GM18508 (cell line): ENCODE measurements at regions not wholly inside any gene's neighbourhood (a gene's known extent, or its start where the extent isn't known, plus 50 kb on each side); places are given as distances from the start of the nearest gene placed in this dataset.

Source experiments
- ATAC-seq: cut with Tn5 transposase; IDR thresholded peaks from one replicate; pipeline ENCODE4 v1.9.1; 2021; ENCODE audit warnings: moderate number of reproducible peaks; ENCODE audit not compliant: insufficient read depth, unreplicated experiment

GRCh38 chr7:9921326-9921725 is 1052.3 kb upstream of the PHF14 start:
- ATAC-seq: no peak

DNA sequence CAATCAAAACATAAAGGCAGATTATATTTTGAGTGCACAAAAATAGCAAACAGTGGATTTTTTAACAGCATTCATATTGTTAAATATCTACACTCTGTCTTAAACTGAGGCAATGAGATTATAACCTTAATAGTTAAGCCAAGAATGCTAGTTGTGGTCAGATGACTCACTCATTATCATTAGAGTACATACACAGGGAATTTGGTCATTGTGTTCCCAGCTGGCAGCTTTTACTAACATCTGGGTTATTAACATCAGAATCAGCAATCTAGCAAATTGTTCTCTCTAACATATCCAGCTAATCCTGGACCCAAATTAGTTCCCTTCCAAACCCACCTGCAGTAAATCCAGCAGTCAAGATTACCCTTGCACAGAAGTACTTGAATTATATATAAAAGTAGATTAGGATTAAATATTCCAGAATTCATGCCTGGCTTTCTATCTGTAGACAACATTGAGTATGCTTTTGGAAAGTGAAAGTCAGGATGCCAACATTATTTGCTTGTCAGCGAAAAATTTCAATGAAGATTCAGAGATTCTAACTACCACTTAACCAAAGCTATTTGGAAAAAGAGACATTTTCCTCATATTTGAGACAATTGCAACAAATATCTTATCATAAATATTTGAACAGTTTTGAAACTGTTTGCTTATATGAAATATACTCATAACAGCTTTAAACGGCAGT is 1035.6 kb upstream of the PHF14 start:
- no peak for ATAC-seq

GRCh38 chr7:9939176-9939575 is 1034.5 kb upstream of the PHF14 start:
- no peak for ATAC-seq

DNA sequence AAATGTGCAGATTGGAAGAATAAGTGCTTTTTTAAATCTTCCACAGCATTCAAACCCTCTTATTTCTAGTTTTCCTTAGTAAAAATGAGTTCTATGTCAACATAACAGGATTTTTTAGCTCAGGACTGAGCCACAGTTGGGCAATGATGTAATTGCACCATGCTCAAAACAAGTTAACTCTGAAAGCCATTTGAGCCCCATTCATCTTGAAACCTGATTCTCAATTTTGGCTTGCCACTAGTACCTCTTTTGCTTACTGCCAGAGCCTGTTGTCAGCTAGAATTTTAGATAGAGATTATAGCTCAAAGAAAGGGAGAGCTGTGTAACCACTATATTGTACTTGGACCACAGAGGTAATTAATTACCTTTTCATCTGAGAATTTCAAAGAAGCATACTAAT is 1028.5 kb upstream of the PHF14 start:
- no peak for ATAC-seq

- ATAC-seq: no peak
These were observed 1027.8 kb upstream of the PHF14 start for GRCh38 chr7:9945857-9946256.

DNA sequence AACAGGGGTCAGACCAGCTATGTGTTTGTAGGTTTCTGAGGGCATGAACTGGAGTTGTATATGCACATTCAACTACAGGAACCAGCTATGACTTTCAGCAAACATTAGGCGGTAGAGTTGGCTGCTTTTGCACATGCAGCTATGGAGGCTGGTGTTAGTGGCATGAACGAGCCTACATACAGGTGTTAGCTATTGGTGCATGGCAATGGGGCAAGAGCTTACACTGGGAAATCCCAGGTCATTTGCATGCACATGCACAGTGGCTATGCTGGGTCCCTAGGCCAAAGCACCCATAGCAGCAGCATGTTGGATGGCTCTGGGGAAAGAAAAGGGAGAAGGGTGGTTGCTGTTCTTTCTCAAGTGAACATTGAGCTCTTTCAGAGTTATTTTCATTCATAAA is 1018.5 kb upstream of the PHF14 start:
- ATAC-seq: no peak

DNA sequence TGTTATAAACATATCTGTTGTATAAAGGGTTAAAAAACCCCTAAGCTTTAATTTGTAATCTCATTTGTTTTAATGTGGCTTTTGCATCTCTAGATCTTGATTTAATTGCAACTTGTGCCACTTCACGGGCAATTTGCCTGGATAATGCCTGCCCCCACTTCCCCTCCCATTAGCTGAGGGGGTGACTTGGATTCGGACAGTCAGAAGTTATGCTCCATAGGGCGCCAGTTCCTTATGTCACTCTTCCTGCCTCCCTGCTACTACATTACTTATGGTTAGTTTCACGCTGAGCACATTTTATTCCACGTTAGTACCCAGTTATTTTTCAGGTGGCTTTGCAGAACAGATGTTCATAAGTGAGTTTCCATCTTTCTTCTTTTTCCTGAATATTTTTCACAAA is 1015.2 kb upstream of the PHF14 start:
- no peak for ATAC-seq

- no peak for ATAC-seq
These were observed 1013.2 kb upstream of the PHF14 start for GRCh38 chr7:9960460-9960859.

- no peak for ATAC-seq
These were observed 1012.3 kb upstream of the PHF14 start for GRCh38 chr7:9961161-9961922.

- no peak for ATAC-seq
These were observed 1010.9 kb upstream of the PHF14 start for GRCh38 chr7:9962742-9963141.

GRCh38 chr7:9978106-9979064 is 995.3 kb upstream of the PHF14 start:
- ATAC-seq: no peak

DNA sequence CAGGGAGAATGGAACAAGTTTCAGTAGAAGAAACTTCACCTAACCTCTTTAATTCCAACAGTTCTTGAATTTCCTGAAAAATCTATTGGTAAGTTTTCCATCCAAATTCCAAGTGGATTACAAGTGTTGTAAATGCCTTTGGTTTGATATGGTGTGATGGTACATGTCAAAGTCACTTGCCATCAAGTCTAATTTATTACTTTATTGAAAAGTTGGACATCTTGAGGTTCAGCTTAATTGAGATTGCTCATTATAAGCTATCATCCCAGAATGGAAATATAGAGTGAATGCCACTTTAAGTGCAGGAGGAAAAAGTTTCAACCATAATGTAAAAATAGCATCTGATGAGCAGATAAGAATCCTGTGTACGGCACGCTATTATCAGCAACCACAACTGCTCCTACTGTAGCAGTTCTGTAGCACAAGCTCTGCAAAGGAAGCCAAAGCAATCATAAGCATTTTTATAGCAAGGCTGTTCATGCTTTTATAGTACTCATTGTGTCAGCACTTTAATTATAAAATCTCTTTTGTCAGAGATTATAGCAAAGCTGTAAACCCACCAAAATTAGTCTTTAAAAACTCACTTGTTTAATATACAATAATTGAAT is 991.8 kb upstream of the PHF14 start:
- ATAC-seq: no peak

DNA sequence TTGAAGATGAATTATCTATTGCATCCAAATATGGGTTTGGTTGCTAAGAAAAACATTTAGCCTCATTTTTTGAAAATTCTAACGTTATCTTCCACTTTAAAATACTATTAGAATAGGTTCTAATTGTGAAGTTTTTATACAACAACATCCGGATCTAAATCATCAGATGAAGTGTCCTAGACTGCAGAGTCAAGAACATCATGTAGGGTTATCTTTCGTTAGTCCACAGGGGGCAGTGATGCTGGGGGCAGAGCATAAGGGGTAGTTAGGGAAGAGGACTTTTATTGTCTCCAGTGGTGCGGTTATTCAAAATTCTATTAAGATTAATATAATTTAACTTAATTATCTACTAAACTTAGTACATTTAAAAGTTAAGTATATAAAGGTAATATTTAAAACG is 990.6 kb upstream of the PHF14 start:
- ATAC-seq: no peak

GRCh38 chr7:10015687-10016086 is 958.0 kb upstream of the PHF14 start:
- no peak for ATAC-seq

GRCh38 chr7:10022480-10022879 is 951.2 kb upstream of the PHF14 start:
- ATAC-seq: no peak

DNA sequence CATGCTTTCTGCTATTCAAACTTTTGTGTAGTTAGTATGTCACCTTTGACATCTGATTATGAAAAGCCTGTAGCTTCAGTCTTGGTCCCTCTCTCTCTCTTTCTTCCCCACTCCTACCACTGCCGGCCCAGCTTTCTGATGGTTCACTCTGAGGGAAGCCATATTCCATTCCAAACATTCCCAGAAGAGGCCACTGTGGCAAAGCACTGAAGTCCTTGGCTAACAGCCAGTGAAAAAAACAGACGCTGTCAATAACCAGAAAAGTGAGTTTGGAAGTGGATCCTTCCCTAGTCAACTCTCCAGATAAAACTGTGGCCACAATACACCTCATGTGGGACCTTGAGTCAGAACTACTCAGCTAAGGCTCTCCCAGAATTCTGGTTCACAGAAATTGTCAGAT is 950.7 kb upstream of the PHF14 start:
- ATAC-seq: no peak

DNA sequence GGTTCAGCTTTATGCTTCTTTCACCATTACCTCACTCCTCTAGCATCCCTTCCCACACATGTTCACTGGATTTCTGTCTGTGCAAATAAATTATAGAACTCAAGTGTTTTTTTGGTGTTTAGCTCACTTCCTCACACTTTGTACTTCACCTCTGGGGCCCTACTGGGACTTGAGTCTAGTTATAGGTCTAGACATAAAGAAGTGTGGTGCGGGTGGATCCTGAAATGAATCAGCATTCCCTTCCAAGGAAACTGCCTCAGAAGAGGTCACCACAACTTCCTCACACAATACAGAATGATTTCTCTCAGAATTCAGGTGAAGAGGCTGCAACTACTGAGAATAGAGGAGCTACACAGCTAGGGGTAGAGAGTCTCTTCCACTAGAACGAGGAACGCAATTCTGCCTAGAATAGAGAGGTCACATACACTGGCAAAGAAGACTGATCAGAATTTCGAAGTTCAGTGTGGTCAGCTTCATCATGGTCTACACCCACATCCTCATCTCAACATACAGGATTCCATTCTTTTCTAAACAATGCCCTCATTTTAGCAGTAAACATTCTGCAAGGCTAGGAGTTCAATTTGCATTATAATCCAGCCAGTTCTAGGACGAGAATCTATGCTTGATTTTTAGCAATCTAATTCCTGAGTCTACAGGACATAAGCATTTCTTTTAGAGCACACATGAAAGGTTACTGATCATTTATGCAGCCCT is 938.7 kb upstream of the PHF14 start:
- no peak for ATAC-seq

DNA sequence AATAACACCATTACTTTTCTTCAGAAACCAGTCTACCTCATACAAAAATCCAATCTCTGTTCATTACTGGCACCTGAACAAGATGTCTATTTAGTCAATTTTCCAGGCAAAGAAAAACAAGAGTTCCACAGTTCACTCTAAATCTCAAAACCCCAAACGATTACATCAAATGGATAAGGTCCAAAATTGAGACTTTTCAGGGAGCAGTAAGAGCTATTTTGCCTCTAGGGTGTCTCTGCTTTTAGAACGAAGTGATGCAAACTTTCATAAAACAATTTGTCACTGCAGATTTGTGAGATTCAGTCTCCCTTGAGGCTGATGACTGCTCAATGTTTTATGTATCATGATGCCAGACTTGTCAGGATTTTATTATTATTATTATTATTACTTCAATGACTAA is 937.0 kb upstream of the PHF14 start:
- ATAC-seq: no peak

DNA sequence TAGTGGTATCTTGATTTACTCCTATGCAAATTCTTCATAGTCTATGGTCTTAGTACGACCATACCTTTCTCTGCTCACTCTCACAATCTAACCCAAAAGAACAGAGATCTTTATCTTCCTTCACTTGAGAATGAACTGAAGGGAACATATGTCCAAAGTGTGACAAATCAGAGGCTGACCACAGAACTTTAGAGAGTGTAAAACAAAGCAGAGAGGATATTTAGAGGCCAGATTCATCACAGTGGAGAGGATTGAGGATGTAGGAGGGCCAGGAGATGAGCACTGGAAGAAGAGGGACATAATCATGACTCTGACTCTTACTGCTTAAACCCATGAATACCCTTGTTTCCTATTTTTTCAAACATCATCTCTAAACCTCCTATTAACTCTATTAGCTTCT is 935.3 kb upstream of the PHF14 start:
- ATAC-seq: no peak

DNA sequence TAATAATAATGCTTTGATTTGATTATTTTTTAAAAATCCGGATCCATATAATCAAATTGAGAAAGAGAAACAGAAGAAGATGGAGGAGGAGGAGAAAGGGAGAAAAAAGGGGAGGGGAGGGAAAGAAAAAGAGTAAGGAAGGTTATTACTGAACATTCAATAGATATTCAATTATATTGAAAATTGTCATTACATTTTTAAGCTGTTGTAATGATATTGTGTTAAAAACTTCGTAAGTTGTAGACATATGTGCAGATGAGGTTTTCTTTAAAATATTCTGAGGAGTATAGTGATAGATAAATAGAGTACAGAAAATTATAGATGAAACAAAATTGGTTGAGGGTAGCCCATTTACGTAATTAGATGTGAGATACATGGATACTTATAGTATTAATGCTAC is 933.0 kb upstream of the PHF14 start:
- ATAC-seq: no peak
